ENCODE measurements at regions not wholly inside any gene's neighbourhood (a gene's known extent, or its start where the extent isn't known, plus 50 kb on each side); places are given as distances from the start of the nearest gene placed in this dataset.

DNA sequence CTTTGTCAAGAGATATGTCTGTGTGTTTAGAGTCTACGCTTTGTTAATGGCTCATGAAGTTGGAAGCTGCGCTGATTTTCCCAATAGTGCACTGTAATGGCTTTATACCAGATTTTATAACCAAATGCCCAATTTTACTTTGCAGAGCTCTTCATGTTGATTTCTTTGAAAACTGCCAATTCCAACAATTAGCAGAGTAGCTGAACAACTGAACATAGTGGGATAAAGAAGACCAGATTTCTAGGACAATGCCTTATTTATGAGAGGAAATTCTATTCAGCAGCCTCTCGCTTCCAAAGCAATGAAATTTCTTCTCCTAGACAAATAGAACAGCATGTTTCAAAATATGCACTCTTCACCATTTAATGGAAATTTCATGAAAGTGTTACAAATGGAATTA is 66.9 kb upstream of the PROK2 start:
- DNase-seq = no peak
- no peaks in the 10 kb centered on the region for H3K4me1 ChIP-seq

DNA sequence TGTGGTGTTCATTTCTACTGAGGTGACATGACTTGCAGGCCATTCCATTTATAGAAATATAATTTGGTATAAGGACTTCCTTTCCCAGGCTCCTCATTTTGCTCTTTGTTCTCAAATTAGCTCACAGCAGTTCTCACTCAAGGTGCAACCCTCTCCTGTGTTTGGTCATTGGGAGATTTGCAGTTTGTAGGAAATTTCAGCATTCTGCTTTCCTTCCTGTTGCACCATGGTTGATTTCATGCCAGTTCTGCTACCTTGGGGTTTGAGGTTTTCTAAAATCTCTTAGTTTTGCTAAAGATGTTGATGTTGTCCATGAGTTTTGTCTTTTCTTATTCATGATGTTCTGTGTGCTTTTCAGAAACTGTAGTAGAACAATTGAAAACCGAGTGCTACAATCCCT is 65.7 kb upstream of the PROK2 start:
- DNase-seq = no peak
- no peak overlapping the region for H3K4me3 ChIP-seq
- H3K27ac ChIP-seq = no peak overlapping the region
- no peaks in the 10 kb centered on the region for H3K4me1 ChIP-seq
- H3K36me3 ChIP-seq = no peaks in the 10 kb centered on the region
- H3K27me3 ChIP-seq = no peaks in the 10 kb centered on the region
- TF ChIP-seq POLR2A (IDR thresholded peaks at IDR 0.05) = no peak
- TF ChIP-seq, protein P1, sequence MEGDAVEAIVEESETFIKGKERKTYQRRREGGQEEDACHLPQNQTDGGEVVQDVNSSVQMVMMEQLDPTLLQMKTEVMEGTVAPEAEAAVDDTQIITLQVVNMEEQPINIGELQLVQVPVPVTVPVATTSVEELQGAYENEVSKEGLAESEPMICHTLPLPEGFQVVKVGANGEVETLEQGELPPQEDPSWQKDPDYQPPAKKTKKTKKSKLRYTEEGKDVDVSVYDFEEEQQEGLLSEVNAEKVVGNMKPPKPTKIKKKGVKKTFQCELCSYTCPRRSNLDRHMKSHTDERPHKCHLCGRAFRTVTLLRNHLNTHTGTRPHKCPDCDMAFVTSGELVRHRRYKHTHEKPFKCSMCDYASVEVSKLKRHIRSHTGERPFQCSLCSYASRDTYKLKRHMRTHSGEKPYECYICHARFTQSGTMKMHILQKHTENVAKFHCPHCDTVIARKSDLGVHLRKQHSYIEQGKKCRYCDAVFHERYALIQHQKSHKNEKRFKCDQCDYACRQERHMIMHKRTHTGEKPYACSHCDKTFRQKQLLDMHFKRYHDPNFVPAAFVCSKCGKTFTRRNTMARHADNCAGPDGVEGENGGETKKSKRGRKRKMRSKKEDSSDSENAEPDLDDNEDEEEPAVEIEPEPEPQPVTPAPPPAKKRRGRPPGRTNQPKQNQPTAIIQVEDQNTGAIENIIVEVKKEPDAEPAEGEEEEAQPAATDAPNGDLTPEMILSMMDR (IDR thresholded peaks at IDR 0.05) = no peak
- intact Hi-C loops (cut with DNase I; ENCODE audit: low total_unique reads) = no loop called here
- H3K9me3 ChIP-seq = no peaks in the 10 kb centered on the region

More for the DNA sequence above, 66.9 kb upstream of the PROK2 start:
- intact Hi-C loops (cut with DNase I; ENCODE audit: low total_unique reads) = no loop called here
- no peak overlapping the region for H3K4me3 ChIP-seq
- no peaks in the 10 kb centered on the region for H3K36me3 ChIP-seq
- H3K9me3 ChIP-seq = no peaks in the 10 kb centered on the region
- TF ChIP-seq, protein P1 (IDR thresholded peaks at IDR 0.05) = no peak
- no peak for TF ChIP-seq POLR2A (IDR thresholded peaks at IDR 0.05)
- no peak overlapping the region for H3K27ac ChIP-seq
- no peaks in the 10 kb centered on the region for H3K27me3 ChIP-seq

DNA sequence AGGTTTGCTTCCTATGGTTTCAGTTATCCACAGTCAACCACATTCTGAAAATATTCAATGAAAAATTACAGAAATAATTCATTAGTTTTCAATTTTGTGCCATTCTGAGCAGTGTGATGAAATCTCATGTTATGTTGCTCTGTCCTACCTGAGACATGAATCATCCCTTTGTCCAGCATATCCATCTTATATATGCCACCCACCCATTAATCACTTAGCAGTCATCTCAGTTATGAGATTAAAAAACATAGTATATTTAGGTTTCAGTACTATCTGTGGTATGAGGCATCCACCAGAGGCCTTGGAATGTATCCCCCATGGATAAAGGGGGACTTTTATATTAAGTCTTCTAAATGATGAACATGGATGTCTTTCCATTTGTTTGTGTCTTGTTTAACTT is 64.7 kb upstream of the PROK2 start:
- H3K4me3 ChIP-seq = no peak overlapping the region
- no peak for DNase-seq
- no peak overlapping the region for H3K27ac ChIP-seq
- TF ChIP-seq POLR2A (IDR thresholded peaks at IDR 0.05) = no peak
- TF ChIP-seq, protein P1 (IDR thresholded peaks at IDR 0.05) = no peak
- H3K36me3 ChIP-seq = no peaks in the 10 kb centered on the region
- no peaks in the 10 kb centered on the region for H3K4me1 ChIP-seq
- no peaks in the 10 kb centered on the region for H3K27me3 ChIP-seq
- intact Hi-C loops (cut with DNase I; ENCODE audit: low total_unique reads) = no loop called here
- no peaks in the 10 kb centered on the region for H3K9me3 ChIP-seq

DNA sequence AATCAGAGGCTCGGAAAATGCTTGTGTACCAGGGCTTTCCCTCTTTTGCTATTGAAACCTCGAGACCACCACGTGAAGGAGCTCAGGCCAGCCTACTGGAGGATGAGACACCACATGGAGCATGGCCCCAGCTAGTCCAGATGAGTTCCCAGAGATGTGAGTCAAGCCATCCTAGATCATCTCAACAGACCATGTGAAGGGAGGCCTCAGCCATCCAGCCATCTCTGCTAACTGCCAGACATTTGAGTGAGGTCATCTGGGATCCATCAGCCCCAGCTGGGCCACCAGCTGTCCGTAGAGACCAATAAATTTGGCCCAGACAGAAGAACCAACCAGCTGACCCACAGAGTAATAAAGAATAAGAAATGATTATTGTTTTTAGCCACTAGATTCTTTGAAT is 62.8 kb upstream of the PROK2 start:
- TF ChIP-seq, protein P1 (IDR thresholded peaks at IDR 0.05) = no peak
- TF ChIP-seq POLR2A (IDR thresholded peaks at IDR 0.05) = no peak
- no peak for DNase-seq
- Histone ChIP-seq H3K27ac (no peak overlapping the region), H3K4me3 (no peak overlapping the region), H3K4me1 (no peaks in the 10 kb centered on the region), H3K9me3 (no peaks in the 10 kb centered on the region), H3K27me3 (no peaks in the 10 kb centered on the region), H3K36me3 (no peaks in the 10 kb centered on the region)
- intact Hi-C loops (cut with DNase I; ENCODE audit: low total_unique reads) = no loop called here

DNA sequence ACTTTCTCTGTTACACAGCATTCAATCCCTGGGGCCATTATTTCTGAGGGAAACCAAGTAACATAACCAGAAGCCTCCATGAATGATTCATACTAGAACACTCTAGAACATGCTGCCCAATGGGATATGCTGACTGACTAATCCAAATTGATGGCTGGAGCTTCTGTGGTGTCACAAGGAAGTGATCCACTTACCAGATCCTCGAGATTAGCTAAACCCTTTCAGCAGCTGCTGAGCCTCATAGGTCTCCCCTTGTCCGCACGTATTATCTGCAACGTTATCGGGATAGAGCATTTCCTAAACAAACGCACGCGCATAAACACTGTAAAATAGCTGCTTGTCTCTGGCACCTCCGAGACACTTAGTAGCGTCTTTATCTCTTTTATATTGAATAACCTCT is 61.2 kb upstream of the PROK2 start:
- H3K27me3 ChIP-seq = no peaks in the 10 kb centered on the region
- no peak for TF ChIP-seq POLR2A (IDR thresholded peaks at IDR 0.05)
- TF ChIP-seq, protein P1 (IDR thresholded peaks at IDR 0.05) = no peak
- H3K36me3 ChIP-seq = no peaks in the 10 kb centered on the region
- H3K27ac ChIP-seq = no peak overlapping the region
- no peaks in the 10 kb centered on the region for H3K4me1 ChIP-seq
- no peak overlapping the region for H3K4me3 ChIP-seq
- DNase-seq = no peak
- intact Hi-C loops (cut with DNase I; ENCODE audit: low total_unique reads) = no loop called here
- no peaks in the 10 kb centered on the region for H3K9me3 ChIP-seq
